B cell (primary cell): ENCODE measurements at regions not wholly inside any gene's neighbourhood (a gene's known extent, or its start where the extent isn't known, plus 50 kb on each side); places are given as distances from the start of the nearest gene placed in this dataset.

ENCODE experiments used
- ATAC-seq: fragments of 200-7000 bp; cut with Tn5 transposase; one replicate; pipeline ENCODE4 v1.10.0; 2021; ENCODE audit warnings: low read depth, mild to moderate bottlenecking, moderate number of reproducible peaks, moderate library complexity
- CTCF ChIA-PET: fragments of 350-600 bp; sonication (Branson Sonifier 250); formaldehyde crosslinking; loops from one replicate; lab custom pipeline; 2021; ENCODE audit warnings: antibody characterized with exemption, inconsistent platforms; lab: Charles Lee
- POLR2A ChIA-PET: fragments of 350-600 bp; sonication (Branson Sonifier 250); formaldehyde crosslinking; loops from one replicate; lab custom pipeline; 2021; ENCODE audit warnings: antibody characterized with exemption; lab: Charles Lee
- DNase-seq: peaks from one replicate; pipeline ENCODE4 v3.0.0; 2013
- H2AFZ ChIP-seq: 2 replicates; pipeline ENCODE4 v1.6.1; 2012; ENCODE audit warnings: mild to moderate bottlenecking, low read depth, low read length; ENCODE audit not compliant: insufficient read depth, poor library complexity, severe bottlenecking
- H3K27ac ChIP-seq, 2 donors: 1 replicate in 1 of 2; 2 replicates in 1 of 2; pipeline ENCODE4 v1.5.1; 2012 to 2013; ENCODE audit warnings: low read length in 2 of 2, mild to moderate bottlenecking in 2 of 2, moderate library complexity in 1 of 2
- H3K27me3 ChIP-seq, 4 experiments: fragments of 200-600 bp in 1 of 4; sonication (generic) in 1 of 4; replicated peaks in 1 of 4; 1 replicate in 2 of 4; 2 replicates in 2 of 4; pipeline versions ENCODE4 v1.6.1 to v1.7.0; 2013 to 2016; ENCODE audit warnings: low read length in 3 of 4, mild to moderate bottlenecking in 2 of 4, mixed read lengths in 1 of 4, moderate library complexity in 1 of 4; ENCODE audit not compliant: insufficient read depth in 4 of 4, control insufficient read depth in 3 of 4; ENCODE audit errors: control extremely low read depth in 1 of 4
- H3K36me3 ChIP-seq, 2 experiments: replicated peaks in 1 of 2; 1 replicate in 1 of 2; 2 replicates in 1 of 2; pipeline versions ENCODE4 v1.6.1 to v1.7.1; 2013; ENCODE audit warnings: low read length in 1 of 2; ENCODE audit not compliant: insufficient read depth in 2 of 2, control insufficient read depth in 1 of 2; ENCODE audit errors: control extremely low read depth in 1 of 2, extremely low read depth in 1 of 2
- H3K4me1 ChIP-seq, 2 donors: fragments of 200-600 bp in 1 of 2; sonication (generic) in 1 of 2; 1 replicate in 1 of 2; 2 replicates in 1 of 2; pipeline versions ENCODE4 v1.5.1 to v1.6.1; 2013 to 2017; ENCODE audit warnings: low read length in 2 of 2; ENCODE audit not compliant: control insufficient read depth in 2 of 2, insufficient read depth in 2 of 2
- H3K4me2 ChIP-seq: replicated peaks from 2 replicates; pipeline ENCODE3; 2012; ENCODE audit warnings: mild to moderate bottlenecking, low read depth, low read length; ENCODE audit not compliant: poor library complexity, severe bottlenecking
- H3K4me3 ChIP-seq, 5 experiments: fragments of 200-600 bp in 1 of 5; sonication (generic) in 1 of 5; 1 replicate in 3 of 5; 2 replicates in 2 of 5; pipeline versions ENCODE4 v1.5.1 to v1.7.0; 2011 to 2016; ENCODE audit warnings: low read length in 4 of 5, mild to moderate bottlenecking in 4 of 5, low read depth in 2 of 5, control low read depth in 1 of 5, moderate library complexity in 1 of 5; ENCODE audit not compliant: insufficient read depth in 1 of 5; ENCODE audit errors: control extremely low read depth in 1 of 5, extremely low read depth in 1 of 5
- H3K79me2 ChIP-seq: fragments of 200-600 bp; sonication (generic); one replicate; pipeline ENCODE4 v1.6.0; 2016; ENCODE audit warnings: low read length; ENCODE audit not compliant: control insufficient read depth, insufficient read depth
- H3K9ac ChIP-seq: fragments of 200-600 bp; sonication (generic); 2 replicates; pipeline ENCODE4 v1.6.1; 2017; ENCODE audit warnings: mild to moderate bottlenecking, low read length, moderate library complexity
- H3K9me3 ChIP-seq, 3 donors: one replicate each; pipeline versions ENCODE4 v1.6.1 to v1.7.1; 2013; ENCODE audit warnings: low read length in 2 of 3; ENCODE audit not compliant: control insufficient read depth in 2 of 3, insufficient read depth in 1 of 3; ENCODE audit errors: control extremely low read depth in 1 of 3
- H4K20me1 ChIP-seq: 2 replicates; pipeline ENCODE4 v1.6.0; 2012; ENCODE audit warnings: mild to moderate bottlenecking, low read length; ENCODE audit not compliant: insufficient read depth, control insufficient read depth, poor library complexity, severe bottlenecking
- H3K27ac Mint-ChIP-seq: one replicate; pipeline ENCODE4 v1.8.0; 2021; ENCODE audit warnings: mixed read lengths
- H3K27me3 Mint-ChIP-seq: one replicate; pipeline ENCODE4 v1.8.0; 2021; ENCODE audit warnings: mixed read lengths
- H3K4me1 Mint-ChIP-seq: one replicate; pipeline ENCODE4 v1.8.0; 2021; ENCODE audit warnings: mixed read lengths
- H3K4me3 Mint-ChIP-seq: one replicate; pipeline ENCODE4 v1.8.0; 2021; ENCODE audit warnings: mixed read lengths
- H3K9me3 Mint-ChIP-seq: one replicate; pipeline ENCODE4 v1.8.0; 2022; ENCODE audit warnings: mixed read lengths; ENCODE audit not compliant: insufficient read depth
- EZH2 ChIP-seq: IDR thresholded peaks from 2 replicates; pipeline ENCODE4 v1.6.1; 2012; ENCODE audit warnings: borderline replicate concordance, low read depth, mild to moderate bottlenecking, moderate library complexity, low read length; ENCODE audit not compliant: insufficient read depth, poor library complexity, severe bottlenecking
- WGBS: methylation state at CpG from one replicate; pipeline ENCODE4 v1.1.5; 2013; ENCODE audit warnings: missing lambda C conversion rate; ENCODE audit not compliant: insufficient coverage; 5-methylcytosine and 5-hydroxymethylcytosine counted together
- intact Hi-C: fragments of 100-400 bp; cut with micrococcal nuclease; formaldehyde crosslinking; loops from one replicate; pipeline ENCODE4 v1.10.0; 2022
- TF ChIP-seq, protein P1 (sequence below): fragments of 200-600 bp; IDR thresholded peaks from one replicate; pipeline ENCODE4 v1.8.0; 2022; ENCODE audit warnings: antibody characterized with exemption, mild to moderate bottlenecking

DNA sequence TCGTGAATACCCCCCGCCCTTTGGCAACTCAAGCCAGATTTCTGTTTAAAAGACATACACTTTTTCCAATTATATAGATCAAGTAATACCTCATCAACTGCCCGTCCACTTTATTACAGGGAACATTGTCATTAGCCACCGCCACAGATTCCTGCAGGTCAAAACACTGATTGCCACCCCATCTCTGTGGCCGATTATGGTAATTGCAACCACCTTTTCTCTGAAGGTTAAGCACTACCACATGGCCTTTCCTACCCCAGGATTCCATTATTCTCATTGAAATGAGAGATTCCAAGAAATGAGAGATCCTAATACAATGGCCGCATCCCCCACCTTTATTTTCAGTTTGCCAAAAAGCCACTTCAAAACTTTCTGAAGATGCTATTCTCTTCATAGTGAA is 478.8 kb upstream of the HSF2 start:
- no peak overlapping the region for H2AFZ ChIP-seq
- Mint-ChIP-seq H3K4me3 (no peak overlapping the region), H3K9me3 (no peaks in the 10 kb centered on the region), H3K27me3 (no peaks in the 10 kb centered on the region), H3K4me1 (no peaks in the 10 kb centered on the region), H3K27ac (no peak overlapping the region)
- H3K9ac ChIP-seq = no peak overlapping the region
- intact Hi-C loops = no loop called here
- no peaks in the 10 kb centered on the region for H4K20me1 ChIP-seq
- H3K36me3 ChIP-seq = no peaks in the 10 kb centered on the region
- WGBS = 81% methylated on average over 2 of the region's 6 CpGs
- H3K4me3 ChIP-seq = no peak overlapping the region
- TF ChIP-seq, protein P1, sequence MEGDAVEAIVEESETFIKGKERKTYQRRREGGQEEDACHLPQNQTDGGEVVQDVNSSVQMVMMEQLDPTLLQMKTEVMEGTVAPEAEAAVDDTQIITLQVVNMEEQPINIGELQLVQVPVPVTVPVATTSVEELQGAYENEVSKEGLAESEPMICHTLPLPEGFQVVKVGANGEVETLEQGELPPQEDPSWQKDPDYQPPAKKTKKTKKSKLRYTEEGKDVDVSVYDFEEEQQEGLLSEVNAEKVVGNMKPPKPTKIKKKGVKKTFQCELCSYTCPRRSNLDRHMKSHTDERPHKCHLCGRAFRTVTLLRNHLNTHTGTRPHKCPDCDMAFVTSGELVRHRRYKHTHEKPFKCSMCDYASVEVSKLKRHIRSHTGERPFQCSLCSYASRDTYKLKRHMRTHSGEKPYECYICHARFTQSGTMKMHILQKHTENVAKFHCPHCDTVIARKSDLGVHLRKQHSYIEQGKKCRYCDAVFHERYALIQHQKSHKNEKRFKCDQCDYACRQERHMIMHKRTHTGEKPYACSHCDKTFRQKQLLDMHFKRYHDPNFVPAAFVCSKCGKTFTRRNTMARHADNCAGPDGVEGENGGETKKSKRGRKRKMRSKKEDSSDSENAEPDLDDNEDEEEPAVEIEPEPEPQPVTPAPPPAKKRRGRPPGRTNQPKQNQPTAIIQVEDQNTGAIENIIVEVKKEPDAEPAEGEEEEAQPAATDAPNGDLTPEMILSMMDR = no peak
- no peak for DNase-seq
- ATAC-seq = no peak
- H3K4me1 ChIP-seq = no peaks in the 10 kb centered on the region
- no peak overlapping the region for H3K4me2 ChIP-seq
- ChIA-PET POLR2A (no interaction called here), CTCF (no interaction called here)
- H3K27ac ChIP-seq = no peak overlapping the region
- no peaks in the 10 kb centered on the region for H3K27me3 ChIP-seq
- no peaks in the 10 kb centered on the region for H3K9me3 ChIP-seq
- no peaks in the 10 kb centered on the region for H3K79me2 ChIP-seq

DNA sequence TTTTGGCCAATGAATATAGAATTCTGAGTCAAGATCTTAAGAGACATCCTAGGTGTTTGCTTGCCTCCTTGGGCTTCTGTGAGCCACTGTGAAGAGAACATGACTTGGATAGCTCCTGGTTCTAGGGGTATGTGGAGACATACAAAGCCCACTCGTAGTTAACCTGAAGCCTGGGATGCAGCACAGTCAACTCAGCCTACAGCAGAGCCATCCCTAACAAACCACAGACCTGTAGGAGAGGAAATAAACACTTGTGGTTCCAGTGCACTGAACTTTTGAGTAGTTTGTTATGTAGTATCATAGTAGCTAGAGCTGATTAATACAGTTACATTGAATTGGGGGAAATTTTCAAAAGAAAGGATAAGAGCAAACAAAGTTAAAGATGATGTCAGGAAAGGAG is 474.4 kb upstream of the HSF2 start:
- no peak overlapping the region for H3K27ac ChIP-seq
- ChIA-PET POLR2A (no interaction called here), CTCF (no interaction called here)
- no peaks in the 10 kb centered on the region for H3K79me2 ChIP-seq
- H3K36me3 ChIP-seq = no peaks in the 10 kb centered on the region
- no peak for DNase-seq
- no CpG with 5 or more reads among the region's 1 CpG for WGBS
- no peak overlapping the region for H3K9ac ChIP-seq
- no peaks in the 10 kb centered on the region for H3K27me3 ChIP-seq
- no peak for ATAC-seq
- H3K27me3 Mint-ChIP-seq = no peaks in the 10 kb centered on the region
- no peaks in the 10 kb centered on the region for H3K9me3 ChIP-seq
- no peak overlapping the region for H2AFZ ChIP-seq
- no peaks in the 10 kb centered on the region for H4K20me1 ChIP-seq
- TF ChIP-seq EZH2 = no peak
- TF ChIP-seq, protein P1 = no peak
- H3K27ac Mint-ChIP-seq = no peak overlapping the region
- H3K4me1 Mint-ChIP-seq = no peaks in the 10 kb centered on the region
- intact Hi-C loops = no loop called here
- no peak overlapping the region for H3K4me2 ChIP-seq
- no peak overlapping the region for H3K4me3 Mint-ChIP-seq
- no peaks in the 10 kb centered on the region for H3K9me3 Mint-ChIP-seq
- H3K4me3 ChIP-seq = no peak overlapping the region
- H3K4me1 ChIP-seq = no peaks in the 10 kb centered on the region
